GM23338 (cell line): ENCODE measurements at regions not wholly inside any gene's neighbourhood (a gene's known extent, or its start where the extent isn't known, plus 50 kb on each side); places are given as distances from the start of the nearest gene placed in this dataset.

ENCODE experiments used
- ATAC-seq: fragments of 200-7000 bp; cut with Tn5 transposase; 3 replicates; pipeline ENCODE4 v1.9.1; 2020
- DNase-seq: peaks from one replicate; pipeline ENCODE4 v3.0.0-alpha.2; 2015; ENCODE audit warnings: low spot score
- H2AFZ ChIP-seq: fragments of 200-600 bp; sonication (generic); 2 replicates; pipeline ENCODE4 v1.8.0; 2016; ENCODE audit warnings: antibody characterized with exemption, mild to moderate bottlenecking, moderate library complexity
- H3F3A ChIP-seq: fragments of 200-600 bp; sonication (generic); replicated peaks from 2 replicates; pipeline ENCODE4 v1.8.0; 2017; ENCODE audit warnings: antibody characterized with exemption, mixed run types, low read depth
- H3K27ac ChIP-seq: fragments of 200-600 bp; sonication (generic); 2 replicates; pipeline ENCODE4 v1.6.1; 2016; ENCODE audit warnings: low read depth
- H3K27me3 ChIP-seq: fragments of 200-600 bp; sonication (generic); 2 replicates; pipeline ENCODE4 v1.8.0; 2016; ENCODE audit warnings: mild to moderate bottlenecking, mixed run types, moderate library complexity; ENCODE audit not compliant: insufficient read depth
- H3K36me3 ChIP-seq: fragments of 200-600 bp; sonication (generic); 2 replicates; pipeline ENCODE4 v1.8.0; 2016; ENCODE audit warnings: mild to moderate bottlenecking; ENCODE audit not compliant: insufficient read depth
- H3K4me1 ChIP-seq: fragments of 200-600 bp; sonication (generic); 2 replicates; pipeline ENCODE4 v1.8.0; 2016; ENCODE audit warnings: mild to moderate bottlenecking, moderate library complexity; ENCODE audit not compliant: insufficient read depth
- H3K4me2 ChIP-seq: fragments of 200-600 bp; sonication (generic); 2 replicates; pipeline ENCODE4 v1.7.1; 2017; ENCODE audit warnings: mixed run types
- H3K4me3 ChIP-seq: fragments of 200-600 bp; sonication (generic); 2 replicates; pipeline ENCODE4 v1.6.1; 2016; ENCODE audit warnings: mixed run types
- H3K79me2 ChIP-seq: fragments of 200-600 bp; sonication (generic); replicated peaks from 2 replicates; pipeline ENCODE4 v1.8.0; 2017; ENCODE audit warnings: mild to moderate bottlenecking; ENCODE audit not compliant: insufficient read depth
- H3K9me2 ChIP-seq: fragments of 200-600 bp; sonication (generic); 2 replicates; pipeline ENCODE4 v1.8.0; 2017; ENCODE audit not compliant: insufficient read depth
- H4K20me1 ChIP-seq: fragments of 200-600 bp; sonication (generic); replicated peaks from 2 replicates; pipeline ENCODE4 v1.8.0; 2017; ENCODE audit warnings: mild to moderate bottlenecking; ENCODE audit not compliant: insufficient read depth
- H3K27ac Mint-ChIP-seq: 2 replicates; pipeline ENCODE4 v1.8.0; 2020; ENCODE audit warnings: inconsistent platforms, mild to moderate bottlenecking, moderate library complexity, mixed read lengths
- H3K27me3 Mint-ChIP-seq: 3 replicates; pipeline ENCODE4 v1.8.0; 2022; ENCODE audit warnings: low read depth, mild to moderate bottlenecking, moderate library complexity, mixed read lengths, inconsistent platforms; ENCODE audit not compliant: insufficient read depth, poor library complexity
- H3K36me3 Mint-ChIP-seq: 3 replicates; pipeline ENCODE4 v1.8.0; 2021; ENCODE audit warnings: low read depth, mild to moderate bottlenecking, inconsistent platforms, moderate library complexity, mixed read lengths
- H3K4me1 Mint-ChIP-seq: 3 replicates; pipeline ENCODE4 v1.8.0; 2020; ENCODE audit warnings: mild to moderate bottlenecking, inconsistent platforms, mixed read lengths
- H3K4me3 Mint-ChIP-seq: 3 replicates; pipeline ENCODE4 v1.8.0; 2021; ENCODE audit warnings: moderate library complexity, mild to moderate bottlenecking, inconsistent platforms, mixed read lengths
- H3K9me3 Mint-ChIP-seq: 3 replicates; pipeline ENCODE4 v1.8.0; 2020; ENCODE audit warnings: moderate library complexity, mild to moderate bottlenecking, inconsistent platforms, mixed read lengths
- ETS1 ChIP-seq: IDR thresholded peaks from 2 replicates; pipeline ENCODE4 v1.6.1; 2016; ENCODE audit warnings: antibody characterized with exemption
- EZH2 ChIP-seq: fragments of 200-600 bp; sonication (generic); IDR thresholded peaks from one replicate; pipeline ENCODE4 v1.8.0; 2017; ENCODE audit warnings: antibody characterized with exemption, mild to moderate bottlenecking, low read depth; ENCODE audit not compliant: unreplicated experiment
- NANOG ChIP-seq: IDR thresholded peaks from 2 replicates; pipeline ENCODE4 v1.6.1; 2016; ENCODE audit warnings: antibody characterized with exemption, borderline replicate concordance
- POLR2AphosphoS5 ChIP-seq: IDR thresholded peaks from 2 replicates; pipeline ENCODE4 v1.6.1; 2016; ENCODE audit warnings: antibody characterized with exemption, low read depth
- STAT1 ChIP-seq: IDR thresholded peaks from one replicate; pipeline ENCODE4 v1.6.1; 2016; ENCODE audit warnings: antibody characterized with exemption; ENCODE audit not compliant: unreplicated experiment
- ZNF331 ChIP-seq: fragments of 250-450 bp; sonication (Bioruptor Pico); IDR thresholded peaks from 2 replicates; pipeline ENCODE4 v1.5.0; 2020; ENCODE audit warnings: low read depth, mild to moderate bottlenecking, moderate library complexity
- ZNF462 ChIP-seq: fragments of 250-450 bp; sonication (Bioruptor Pico); IDR thresholded peaks from 2 replicates; pipeline ENCODE4 v1.5.0; 2020; ENCODE audit warnings: mild to moderate bottlenecking, moderate library complexity
- TF ChIP-seq, protein P1 (sequence below): IDR thresholded peaks from one replicate; pipeline ENCODE4 v1.6.1; 2018; ENCODE audit warnings: antibody characterized with exemption; ENCODE audit not compliant: unreplicated experiment

DNA sequence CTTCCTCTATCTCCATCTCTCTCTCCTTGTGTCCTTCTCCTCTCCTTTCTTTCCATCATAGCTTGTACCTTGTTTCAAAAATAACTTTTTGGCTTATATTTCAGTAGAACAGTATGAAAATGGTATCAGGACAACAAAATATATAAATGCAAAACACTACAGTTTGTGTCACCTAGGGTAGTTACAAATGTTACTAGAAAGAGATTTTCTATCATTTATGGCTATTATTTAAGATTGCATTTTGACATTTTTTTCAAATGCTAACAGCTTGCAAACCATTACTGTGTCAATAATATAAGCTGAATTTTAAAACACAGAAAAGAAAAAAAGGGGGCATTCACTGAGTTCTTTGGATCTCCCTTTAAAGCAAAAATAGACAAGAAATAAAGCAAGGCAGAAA is 392.3 kb upstream of the LRRC4C start (continued):
- no peak for TF ChIP-seq ZNF462 (CRISPR knock-in tag)

DNA sequence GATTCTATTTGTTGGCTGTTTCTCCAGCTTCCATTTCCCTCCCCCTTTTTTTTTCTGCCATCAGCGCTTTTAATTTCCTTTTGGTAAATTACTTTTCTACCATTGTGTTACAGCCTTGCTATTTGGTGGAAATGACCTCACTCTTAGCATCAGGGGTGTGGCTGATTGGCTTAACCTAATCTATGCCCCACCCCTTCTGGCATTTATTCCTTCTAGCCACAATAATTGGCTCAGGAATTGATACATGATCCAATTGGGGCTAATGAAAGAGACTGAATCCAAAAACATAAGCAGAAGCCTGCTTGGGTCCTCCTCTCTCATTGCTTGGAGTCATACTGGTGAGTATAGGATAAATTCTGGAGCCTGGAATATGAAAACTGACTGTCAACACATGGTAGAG is 402.4 kb upstream of the LRRC4C start:
- Histone ChIP-seq H3K4me2 (no peak overlapping the region), H3K27ac (no peak overlapping the region), H3K79me2 (no peaks in the 10 kb centered on the region), H2AFZ (no peak overlapping the region; the same call in 1 of the 2 replicates), H3K4me3 (no peak overlapping the region), H4K20me1 (no peaks in the 10 kb centered on the region), H3F3A (no peaks in the 10 kb centered on the region), H3K9me2 (peaks cover 5% of the 10 kb centered on the region; the same call in 1 of the 2 replicates), H3K36me3 (no peaks in the 10 kb centered on the region), H3K4me1 (no peaks in the 10 kb centered on the region), H3K27me3 (no peaks in the 10 kb centered on the region)
- Mint-ChIP-seq H3K4me3 (no peak overlapping the region), H3K9me3 (peaks cover 16% of the 10 kb centered on the region; the same call in 2 of the 3 replicates), H3K27ac (no peak overlapping the region), H3K4me1 (no peaks in the 10 kb centered on the region), H3K36me3 (0 out of 3 replicates have a peak, but pooled peaks cover 3% of the 10 kb centered on the region), H3K27me3 (peaks cover 3% of the 10 kb centered on the region)
- DNase-seq (no peak), ATAC-seq (no peak)
- no peak for TF ChIP-seq ETS1
- no peak for TF ChIP-seq POLR2AphosphoS5
- no peak for TF ChIP-seq ZNF331 (CRISPR knock-in tag)
- TF ChIP-seq EZH2, result no peak
- no peak for TF ChIP-seq NANOG
- TF ChIP-seq, protein P1, sequence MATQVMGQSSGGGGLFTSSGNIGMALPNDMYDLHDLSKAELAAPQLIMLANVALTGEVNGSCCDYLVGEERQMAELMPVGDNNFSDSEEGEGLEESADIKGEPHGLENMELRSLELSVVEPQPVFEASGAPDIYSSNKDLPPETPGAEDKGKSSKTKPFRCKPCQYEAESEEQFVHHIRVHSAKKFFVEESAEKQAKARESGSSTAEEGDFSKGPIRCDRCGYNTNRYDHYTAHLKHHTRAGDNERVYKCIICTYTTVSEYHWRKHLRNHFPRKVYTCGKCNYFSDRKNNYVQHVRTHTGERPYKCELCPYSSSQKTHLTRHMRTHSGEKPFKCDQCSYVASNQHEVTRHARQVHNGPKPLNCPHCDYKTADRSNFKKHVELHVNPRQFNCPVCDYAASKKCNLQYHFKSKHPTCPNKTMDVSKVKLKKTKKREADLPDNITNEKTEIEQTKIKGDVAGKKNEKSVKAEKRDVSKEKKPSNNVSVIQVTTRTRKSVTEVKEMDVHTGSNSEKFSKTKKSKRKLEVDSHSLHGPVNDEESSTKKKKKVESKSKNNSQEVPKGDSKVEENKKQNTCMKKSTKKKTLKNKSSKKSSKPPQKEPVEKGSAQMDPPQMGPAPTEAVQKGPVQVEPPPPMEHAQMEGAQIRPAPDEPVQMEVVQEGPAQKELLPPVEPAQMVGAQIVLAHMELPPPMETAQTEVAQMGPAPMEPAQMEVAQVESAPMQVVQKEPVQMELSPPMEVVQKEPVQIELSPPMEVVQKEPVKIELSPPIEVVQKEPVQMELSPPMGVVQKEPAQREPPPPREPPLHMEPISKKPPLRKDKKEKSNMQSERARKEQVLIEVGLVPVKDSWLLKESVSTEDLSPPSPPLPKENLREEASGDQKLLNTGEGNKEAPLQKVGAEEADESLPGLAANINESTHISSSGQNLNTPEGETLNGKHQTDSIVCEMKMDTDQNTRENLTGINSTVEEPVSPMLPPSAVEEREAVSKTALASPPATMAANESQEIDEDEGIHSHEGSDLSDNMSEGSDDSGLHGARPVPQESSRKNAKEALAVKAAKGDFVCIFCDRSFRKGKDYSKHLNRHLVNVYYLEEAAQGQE, result no peak
- no peak for TF ChIP-seq STAT1
